SKM-1 treated with dmso at 0.1 percent for 144 hours (cell line): ENCODE measurements at regions not wholly inside any gene's neighbourhood (a gene's known extent, or its start where the extent isn't known, plus 50 kb on each side); places are given as distances from the start of the nearest gene placed in this dataset.

Experiments
- DNase-seq: peaks from one replicate; lab custom pipeline; 2025; ENCODE audit not compliant: unreplicated experiment; lab: John Stamatoyannopoulos, UW

DNA sequence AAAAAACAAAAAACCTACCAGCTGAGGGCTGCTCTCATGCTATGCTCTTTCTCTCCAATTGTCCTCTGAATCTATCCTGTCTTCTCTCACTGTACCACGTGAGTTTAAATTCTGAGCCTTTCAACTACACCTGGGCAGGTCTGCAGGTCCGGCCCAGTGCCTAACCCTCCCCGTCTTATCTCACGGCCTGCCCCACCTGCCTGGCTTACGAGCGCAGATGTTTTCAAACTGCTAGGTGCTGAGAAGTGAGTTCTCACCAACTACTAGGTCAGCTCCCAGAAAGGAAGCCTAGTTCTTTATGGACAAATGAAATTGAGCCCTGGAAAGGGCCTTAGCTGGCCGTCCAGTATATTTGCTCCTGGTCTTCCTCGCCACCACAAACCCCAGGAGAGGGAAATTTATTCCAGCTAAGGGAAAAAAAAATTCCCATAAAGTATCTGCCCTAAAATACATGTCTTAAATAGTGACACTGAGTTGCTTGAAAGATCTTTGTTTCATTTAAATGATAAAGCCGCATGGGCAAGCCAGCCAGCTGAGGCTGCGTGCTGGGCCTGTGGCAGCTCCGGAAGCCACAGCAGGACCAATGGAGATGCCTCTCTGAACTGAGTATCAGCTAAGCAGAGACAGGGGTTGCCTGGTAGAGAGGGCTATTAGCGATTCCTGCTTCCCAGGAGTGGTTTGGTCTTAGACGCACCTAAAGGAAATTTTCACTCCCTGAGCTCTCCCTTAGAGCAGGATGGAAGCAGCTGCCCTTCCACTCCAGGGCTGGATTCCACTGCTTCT lies 92.5 kb upstream of the NCK2 start:
- no peak for DNase-seq

DNA sequence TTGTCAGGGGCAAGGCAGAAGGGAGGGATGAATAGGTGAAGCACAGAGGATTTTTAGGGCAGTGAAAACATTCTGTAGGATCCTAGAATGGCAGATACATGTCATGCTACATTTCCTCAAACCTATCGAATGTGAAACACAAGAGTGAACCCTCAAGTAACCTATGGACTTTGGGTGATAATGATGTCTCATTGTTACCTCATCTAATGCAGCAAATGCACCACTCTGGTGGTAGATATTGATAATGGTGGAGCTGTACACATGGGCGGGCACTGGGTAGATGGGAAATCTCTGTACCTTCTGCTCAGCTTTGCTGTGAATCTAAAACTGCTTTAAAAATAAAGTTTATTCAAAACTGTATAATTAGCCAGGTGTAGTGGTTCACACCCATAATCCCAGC lies 95.2 kb upstream of the NCK2 start:
- no peak for DNase-seq

DNA sequence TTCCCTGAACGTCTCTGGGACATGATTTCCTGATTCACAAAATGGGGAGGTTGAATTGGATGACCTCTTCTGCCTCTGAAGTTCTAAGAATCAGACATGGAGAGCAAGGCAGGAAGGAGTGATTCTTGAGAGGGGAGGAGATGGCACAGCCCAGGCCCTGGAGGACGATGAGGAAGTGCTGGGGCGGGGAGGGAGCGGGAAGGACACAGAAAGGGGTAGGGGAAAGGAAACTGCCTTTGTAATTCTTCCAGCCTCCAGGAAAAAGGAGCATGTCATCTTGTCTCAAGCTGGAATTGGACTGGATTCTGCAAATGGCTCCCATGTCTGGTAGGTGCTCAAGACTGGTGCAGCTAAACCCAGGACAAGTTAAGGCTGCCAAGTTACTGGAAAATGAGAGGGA lies 97.0 kb upstream of the NCK2 start:
- no peak for DNase-seq

DNA sequence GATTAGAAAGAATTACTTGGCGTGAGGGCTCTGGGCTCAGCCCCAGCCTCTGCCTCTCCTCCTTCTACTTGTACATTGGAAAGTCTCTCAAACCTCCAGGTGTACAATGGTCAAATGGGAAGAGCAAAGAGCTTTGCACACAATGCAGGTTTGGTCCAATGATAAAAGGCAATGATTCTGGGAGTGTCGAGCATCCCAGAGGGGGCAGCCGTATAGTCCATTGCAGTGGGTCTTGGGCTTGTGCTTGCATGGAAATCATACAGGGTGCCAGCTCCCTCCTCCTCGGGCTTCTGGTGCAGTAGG lies 98.0 kb upstream of the NCK2 start:
- DNase-seq = no peak

DNA sequence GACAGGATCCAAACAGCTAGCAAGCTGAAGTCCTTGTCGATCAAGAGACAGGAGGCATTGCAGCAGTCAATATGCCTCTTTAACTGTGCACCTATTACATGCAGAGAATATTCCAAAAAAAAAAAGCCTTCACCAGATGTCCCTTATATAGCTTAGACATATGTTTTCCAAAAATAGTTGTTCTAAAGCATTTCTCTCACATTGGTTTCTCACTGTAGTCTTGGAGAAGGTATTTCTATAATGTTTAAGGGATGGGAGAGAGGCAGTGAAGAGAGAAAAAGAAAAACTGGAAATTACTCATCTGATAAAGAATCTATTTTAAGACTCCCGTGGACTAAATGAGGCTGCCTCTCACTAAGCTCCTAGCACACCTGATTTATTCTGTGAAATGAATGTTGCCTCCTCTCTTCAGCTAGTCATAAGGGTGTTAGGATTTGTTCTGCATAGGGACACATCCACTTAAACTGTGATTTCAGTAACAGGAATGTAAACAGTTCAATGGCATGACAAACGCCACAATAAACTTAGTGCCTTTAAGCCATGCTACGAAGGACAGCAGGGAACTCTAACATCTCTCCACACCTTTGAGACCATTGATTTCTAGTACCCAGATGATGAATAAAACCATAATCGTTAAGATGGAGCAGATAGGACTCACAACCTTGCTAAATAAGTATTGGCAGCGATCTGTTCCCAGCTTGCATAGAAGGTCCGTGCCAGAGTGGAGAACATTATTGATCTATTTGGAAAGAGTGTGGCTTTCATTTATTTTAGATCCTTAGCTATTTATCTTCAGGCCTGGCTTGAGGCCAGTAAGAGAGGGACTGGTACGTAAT lies 98.6 kb upstream of the NCK2 start:
- DNase-seq = no peak

DNA sequence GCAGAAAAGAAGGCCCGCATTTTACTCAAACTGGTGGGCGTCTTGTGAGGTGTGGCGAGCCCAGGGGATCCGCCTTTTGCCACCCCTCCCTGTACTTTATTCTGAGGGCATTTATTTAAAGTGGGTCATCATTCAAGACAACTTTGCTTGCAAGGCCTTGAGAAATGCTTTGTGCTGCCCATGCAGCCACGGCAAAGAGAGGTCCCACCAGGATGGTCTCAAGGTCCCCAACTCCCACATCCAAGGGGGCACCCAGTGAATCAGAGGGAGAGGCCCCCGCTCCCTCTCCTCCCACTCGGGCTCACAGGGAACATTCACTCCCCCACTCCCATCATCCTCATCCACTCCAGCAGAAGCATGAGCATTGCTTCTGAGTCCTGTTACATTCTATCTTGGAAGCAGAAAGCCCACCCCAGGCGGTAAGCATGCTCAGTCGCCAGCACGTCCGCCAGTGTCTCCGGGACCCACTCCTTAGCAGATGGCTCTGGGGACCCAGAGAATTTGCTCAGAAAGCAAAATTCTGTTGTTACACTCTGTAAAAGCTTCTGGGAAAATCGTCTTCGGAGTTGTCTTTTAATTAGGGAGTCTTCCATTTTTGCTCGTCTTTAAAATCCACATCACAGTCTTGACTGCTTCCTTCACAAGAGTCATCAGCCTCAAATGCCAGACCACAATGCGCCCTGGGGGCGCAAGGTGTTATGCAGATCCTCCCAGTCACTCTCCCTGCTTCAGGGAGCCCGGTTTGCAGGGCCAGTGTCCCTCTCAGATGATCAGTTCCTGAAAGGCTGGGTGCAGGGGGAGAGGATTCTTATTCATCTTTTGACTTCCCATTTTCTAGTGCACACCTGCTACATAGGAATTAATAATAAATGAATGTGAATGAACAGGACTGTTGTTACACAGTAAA lies 99.4 kb upstream of the NCK2 start:
- DNase-seq = no peak

DNA sequence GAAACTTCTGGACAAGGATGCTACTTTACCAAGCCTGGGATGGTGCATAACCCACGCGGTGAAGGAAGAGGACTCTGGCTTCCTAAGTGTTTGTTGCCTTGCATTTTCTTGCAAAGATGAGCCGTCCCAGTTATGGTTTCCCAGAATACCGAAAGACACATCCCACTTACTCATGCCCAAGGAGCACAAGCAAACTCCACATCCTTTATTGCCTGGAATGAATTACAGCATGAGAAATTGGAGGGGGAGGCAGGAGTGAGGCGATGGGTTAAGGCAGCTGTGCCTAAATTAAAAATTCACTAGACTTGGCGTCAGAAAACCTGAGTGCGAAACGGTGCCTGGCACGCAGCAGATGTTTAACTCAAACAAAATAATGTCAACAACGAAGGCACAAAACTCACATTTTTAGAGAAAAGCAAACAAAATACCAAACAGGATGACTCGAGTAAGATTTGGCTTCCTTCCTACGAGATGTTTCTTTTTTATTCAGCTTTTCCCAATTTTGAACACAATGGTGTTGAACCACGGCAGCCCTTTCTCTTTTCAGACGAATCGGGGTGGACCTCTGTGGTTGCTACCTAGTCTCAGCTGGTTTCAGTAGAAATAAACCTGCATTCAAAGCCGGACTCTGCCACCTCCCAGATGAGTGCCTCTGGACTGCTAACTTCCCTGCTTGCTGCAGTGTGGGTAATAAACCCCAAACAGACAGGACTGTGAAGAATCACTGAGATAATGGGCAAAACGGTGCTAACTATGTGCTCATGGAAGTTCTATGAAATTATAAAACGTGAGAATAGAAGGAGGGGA lies 100.3 kb upstream of the NCK2 start:
- DNase-seq = no peak

DNA sequence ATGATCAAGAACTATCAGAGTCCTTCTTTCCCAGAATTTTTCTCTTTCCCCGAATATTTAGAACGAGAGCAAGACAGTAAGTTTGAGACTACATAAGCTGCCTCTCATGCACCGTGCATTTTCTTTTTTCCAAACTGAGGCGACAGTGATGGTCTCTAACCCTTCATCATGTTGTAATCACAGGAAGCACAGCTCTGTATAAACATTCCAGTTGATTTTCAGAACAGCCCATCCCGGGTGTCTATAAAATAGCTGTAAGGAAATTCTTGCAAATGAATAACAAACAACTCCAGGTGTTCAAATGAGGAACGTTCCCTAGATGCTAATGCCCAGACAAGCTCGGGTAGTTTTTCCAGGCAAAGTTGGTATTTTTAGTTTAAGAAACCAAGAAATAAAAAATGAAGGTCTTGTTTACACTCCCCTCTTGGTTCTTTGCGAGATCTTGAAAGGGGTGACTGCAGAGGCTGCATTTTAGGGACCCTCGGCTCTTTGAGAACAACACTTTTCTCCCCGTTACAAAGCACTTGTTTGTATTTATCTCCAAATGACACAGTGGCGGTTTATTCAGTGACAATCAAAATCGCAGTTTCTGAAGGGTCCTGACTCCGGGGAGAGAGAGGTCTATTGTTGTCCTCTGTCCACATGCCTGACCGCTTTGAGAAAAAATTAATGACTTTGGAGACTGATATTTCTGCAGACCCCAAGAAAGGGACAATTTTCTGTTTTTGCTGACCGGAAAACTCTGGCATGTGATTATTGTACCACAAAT lies 101.1 kb upstream of the NCK2 start:
- no peak for DNase-seq

DNA sequence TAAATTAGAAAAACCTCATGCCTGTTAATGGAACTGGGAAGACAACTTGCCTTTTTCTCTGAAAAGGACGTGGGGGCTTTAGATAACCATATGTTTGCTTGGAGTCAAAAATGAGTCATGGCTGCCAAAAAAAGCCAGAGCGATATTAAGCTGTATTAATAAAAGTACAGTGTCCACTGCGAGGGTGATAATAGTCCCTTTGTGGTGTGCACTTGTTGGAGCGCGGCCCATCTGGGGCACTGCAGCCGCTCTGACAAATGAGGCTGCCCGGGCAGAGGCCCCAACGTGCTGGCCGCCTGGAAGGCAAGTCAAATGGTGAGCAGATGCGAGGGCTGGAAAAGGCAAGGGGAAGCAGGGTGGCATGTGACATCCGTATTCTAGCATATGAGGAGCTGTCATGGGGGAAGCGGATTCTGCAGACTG lies 103.3 kb upstream of the NCK2 start:
- no peak for DNase-seq

DNA sequence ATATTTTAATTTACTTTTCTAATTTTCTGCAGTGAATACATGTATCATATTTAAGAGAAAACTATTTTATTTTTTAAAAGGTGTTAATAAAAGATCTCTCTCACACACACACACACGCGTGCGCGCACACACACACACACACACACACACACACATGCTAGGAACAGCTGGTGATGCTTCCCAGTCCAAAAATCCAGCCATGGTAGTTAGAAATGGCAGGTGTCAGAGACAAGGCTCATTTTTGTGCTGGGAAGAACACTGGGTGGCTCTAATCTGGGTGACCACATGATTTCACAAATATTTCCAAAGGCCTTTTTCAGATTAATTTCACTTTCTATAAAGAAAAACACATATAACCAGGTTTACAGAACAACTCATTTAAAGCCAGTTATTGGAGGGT lies 104.5 kb upstream of the NCK2 start:
- no peak for DNase-seq

DNA sequence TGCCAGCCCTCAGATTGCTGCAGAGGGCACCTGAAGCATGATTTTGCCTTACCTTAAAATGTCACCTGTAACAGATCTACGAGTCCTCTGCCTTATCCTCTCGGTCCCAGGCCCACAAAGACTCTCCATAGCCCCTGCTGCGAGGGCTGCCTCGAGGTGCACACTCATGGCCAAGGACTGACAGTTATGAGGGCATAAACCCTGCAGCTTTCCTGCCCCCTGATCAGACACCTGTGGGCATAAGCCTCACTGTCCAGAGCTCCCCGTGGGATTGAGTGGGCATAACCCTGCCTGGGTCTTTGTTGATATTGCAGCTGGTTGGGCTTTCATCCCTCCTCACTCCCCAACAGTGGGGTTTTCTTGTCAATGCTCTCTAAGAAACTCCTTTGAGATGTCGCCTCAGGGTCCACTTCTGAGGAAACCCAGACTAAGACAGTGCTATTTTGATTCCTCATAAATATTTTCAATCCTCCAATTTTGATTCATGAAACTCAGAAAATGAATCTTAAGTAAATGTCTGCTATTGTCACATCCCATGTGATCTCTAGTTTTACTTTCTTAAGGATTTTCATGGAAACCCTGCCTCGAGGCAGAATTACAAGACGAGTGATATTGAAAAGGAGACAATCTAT lies 108.5 kb upstream of the NCK2 start:
- no peak for DNase-seq

DNA sequence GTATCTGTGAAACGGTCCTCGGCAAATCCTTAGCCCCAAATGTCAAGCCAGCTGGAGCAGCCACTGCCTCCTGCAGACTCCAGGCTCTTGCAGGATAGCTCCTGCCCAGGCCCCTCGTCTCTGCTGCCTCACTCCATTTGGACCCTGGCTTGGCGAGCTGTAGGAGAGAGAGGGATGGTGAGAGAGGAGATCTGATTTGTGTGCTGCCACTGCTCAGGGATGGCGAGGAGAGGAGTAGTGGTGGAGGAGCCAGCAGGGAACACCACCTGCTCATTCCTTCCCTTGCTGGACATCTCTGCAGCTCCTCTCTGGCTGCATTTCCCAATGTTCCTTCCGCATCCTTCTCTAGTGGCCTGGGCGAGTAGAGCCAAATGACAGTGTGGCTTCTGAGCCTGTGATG lies 109.1 kb upstream of the NCK2 start:
- DNase-seq = no peak

DNA sequence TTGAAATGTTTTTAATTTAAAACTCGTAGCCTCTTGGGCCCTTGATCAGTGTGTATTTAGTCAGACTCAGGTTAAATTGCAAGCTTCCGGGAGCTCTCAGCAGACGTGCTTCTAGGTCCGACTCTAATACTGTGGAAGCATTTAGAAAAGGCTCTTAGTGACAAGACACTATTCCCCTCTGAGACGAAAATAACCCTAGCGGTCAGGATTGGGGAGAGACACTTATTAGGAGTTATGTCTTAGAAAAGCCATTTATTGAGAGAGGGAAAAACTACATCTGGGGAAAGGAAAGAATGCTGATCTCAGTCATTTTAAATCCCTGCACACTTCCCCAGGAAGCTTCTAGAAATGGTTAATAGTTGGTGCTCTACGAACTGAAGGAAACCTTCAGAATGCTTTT lies 110.5 kb upstream of the NCK2 start:
- no peak for DNase-seq

DNA sequence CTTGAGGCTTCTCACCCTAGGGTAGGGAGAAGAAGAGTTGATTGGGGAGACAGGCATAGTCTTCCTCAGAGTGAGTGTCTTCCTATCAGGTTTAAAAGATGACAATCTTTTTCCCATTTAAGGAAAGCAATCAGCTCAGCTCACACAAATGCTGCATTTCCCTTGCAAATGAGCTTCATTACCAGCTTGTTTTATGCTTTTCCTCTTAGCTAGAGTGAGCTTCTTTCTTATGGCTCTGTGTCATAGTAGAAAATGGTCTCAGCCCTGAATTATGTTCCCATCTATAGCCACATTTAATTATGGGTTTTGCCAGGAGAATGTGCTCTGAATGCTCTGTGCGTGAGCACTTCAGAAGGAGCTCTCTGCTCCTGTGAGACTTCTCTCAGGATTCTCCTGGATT lies 112.8 kb upstream of the NCK2 start:
- DNase-seq = no peak

DNA sequence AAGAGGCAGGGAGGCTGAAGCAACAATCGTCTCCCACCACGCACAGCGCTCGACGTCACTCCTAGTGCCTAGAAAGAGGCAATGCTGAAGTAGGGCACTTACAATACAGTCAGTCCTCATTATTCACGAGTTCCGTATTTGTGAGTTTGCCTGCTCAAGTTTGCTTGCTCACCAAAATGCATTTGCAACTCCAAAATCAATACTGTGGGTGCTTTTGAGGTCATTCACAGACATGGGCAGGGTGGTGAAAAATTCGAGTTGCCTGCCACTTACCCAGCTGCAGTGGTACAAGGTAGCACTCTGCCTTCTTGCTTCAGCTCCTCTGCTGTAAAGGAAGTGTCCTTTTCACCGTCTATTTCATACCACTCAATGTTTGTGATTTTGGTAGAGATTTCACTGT lies 113.7 kb upstream of the NCK2 start:
- no peak for DNase-seq

DNA sequence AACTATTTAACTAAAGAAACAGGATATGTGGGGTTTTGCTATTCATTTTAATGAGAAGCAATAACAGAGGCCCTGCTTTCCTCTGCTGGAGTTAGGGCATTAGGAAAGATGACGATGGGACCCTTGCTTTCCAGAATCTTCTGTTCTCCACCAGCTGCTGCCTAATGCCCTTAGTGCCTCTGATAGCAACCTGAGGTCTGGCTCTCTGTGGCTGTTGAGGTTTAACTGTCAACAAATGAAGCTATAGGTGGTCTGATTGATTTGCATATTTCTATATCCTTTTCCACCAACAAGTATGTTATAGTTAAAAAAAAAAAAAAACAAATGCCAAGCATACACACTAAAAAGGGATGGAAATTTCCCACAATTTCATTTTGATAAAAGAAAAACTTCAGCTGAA lies 115.1 kb upstream of the NCK2 start:
- no peak for DNase-seq

DNA sequence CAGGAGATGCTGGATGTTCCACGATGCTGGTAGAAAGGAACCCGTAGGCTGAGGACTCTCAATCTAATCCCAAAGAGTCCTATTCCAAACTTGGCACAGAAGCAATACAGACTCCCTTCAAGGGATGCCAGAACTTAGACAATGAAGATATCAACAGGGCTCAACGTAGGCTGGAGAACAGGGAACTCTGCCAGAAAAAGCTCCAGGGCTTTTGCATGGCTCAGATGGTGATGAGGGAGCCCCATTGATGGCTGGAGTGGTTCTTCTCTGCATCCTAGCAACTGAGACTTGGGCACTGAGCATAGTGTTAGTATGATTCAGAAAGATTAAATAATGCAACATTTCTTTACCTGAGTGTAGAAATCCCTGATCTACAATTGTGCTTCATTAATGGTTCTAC lies 117.2 kb upstream of the NCK2 start:
- no peak for DNase-seq

DNA sequence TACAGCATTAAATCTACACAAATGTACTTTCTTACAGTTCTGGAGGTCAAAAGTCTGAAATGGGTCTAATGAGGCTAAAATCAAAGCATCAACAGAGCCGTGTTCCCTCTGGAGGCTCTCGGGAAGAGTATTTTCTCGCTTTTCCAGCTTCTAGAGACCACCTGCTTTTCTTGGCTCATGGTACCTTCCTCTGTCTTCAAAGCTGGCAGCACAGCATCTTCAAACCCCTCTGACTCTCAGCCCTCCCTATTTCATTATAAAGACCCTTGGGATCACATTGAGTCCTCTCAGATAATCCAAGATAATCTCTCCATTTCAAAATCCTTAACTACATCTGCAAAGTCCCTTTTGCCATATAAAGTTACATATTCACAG lies 117.8 kb upstream of the NCK2 start:
- no peak for DNase-seq

DNA sequence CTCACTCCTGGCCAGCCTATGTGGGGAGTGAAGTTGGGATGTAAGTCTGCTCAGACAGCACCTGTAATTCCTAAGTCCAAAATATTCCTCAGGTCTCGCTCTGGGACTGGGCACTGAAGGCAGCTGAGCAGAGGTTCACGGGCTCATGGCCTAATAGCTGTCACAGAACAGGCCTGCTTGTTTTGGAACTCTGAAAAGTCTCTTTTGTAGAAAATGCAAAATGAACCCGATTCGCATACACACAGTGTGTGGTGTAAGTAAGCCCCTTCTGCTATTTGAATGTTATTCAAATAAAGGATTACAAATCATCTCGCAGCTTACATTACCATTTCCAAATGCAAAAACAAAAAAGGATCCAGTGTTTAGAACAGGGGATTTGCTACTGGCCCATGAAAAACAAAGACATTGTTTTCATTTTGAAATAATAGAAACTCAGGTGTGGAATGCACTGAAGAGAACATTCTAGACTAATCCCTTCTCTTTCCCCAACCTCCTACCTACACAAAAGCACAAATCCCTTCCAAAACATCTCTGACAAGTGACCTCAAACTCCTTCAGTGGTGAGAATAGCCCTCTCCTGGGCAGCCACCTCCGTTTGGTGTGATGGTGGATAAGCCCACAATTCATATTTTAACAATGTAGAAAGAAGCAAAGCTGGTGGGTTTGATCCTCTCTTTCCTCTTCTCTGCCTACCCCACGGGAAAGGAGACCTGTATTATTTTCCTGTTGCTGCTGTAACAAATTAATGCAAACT lies 118.3 kb upstream of the NCK2 start:
- no peak for DNase-seq
